Jurkat, Clone E6-1 (cell line): ENCODE measurements at regions not wholly inside any gene's neighbourhood (a gene's known extent, or its start where the extent isn't known, plus 50 kb on each side); places are given as distances from the start of the nearest gene placed in this dataset.
"Not testable (repeated sequence)": the region's sequence is repeated elsewhere in the genome, so short reads cannot be mapped to it uniquely, and the experiment has no call there.

Experiments
- DNase-seq: peaks from one replicate; pipeline ENCODE4 v3.0.0-alpha.2; 2011; ENCODE audit warnings: low read depth, low spot score
- H3K4me3 ChIP-seq: 2 replicates; pipeline ENCODE4 v1.5.1; 2011; ENCODE audit warnings: mild to moderate bottlenecking, low read length, control low read depth, moderate library complexity

DNA sequence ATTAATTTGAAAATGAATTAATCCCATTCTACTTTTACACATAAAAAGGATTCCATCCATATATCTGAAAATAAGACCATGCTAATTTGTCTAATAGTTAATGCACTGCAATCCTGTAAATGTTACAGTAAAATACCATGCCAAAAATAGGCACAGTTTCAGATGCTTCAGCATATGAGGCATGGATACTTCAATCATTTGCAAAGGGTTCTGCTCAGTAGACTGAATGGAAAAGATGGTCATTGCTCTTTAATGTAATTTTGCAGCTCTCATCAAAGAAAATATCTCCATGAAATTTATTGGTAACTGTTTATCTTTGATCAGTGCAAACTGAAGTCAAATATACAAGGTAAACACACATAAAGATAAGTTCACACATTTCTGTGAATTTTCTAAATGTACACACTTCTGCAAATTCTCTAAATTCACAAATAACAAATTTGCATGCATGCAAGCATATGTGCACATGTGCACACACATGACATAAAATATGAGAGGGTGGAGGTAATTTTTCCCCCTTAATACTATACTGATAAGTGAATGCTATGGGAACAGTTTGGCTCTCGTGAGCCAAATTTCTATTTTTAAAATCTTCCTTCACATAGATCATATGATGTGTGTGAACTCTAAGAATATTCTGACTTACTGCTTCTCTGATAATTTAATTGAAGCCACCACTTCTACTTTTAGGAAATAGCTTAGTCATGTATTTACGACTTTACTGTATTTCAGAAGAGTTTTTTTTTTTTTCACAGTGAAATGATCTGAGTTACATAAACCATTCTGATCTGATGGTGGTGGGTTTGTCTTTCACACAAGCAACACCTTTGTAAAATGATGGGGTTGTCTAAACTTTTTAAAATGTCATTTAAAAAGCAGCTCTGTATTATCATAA, 996.8 kb upstream of the CITED2 start:
- no peak overlapping the region for H3K4me3 ChIP-seq
- no peak for DNase-seq

GRCh38 chr6:140370441-140370840, 996.0 kb upstream of the CITED2 start:
- H3K4me3 ChIP-seq = no peak overlapping the region
- no peak for DNase-seq

DNA sequence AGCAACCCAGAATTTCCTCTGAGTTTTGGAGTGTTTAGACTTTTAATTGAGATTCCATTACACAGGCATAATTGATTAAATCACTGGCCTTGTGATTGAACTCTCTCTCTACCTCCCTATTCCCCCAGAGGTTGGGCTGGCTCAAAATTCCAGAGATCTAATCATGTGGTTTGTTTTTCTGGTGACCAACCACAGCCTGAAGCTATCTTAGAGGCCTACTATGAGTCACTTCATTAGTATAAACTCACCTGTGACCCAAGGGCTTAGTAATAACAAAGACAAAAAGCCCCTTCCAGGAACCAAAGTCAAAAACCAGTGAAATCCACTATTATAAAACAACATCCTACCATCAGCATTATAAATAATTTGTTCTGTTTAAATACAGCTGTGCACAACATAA, 992.5 kb upstream of the CITED2 start:
- H3K4me3 ChIP-seq = no peak overlapping the region
- DNase-seq = no peak

DNA sequence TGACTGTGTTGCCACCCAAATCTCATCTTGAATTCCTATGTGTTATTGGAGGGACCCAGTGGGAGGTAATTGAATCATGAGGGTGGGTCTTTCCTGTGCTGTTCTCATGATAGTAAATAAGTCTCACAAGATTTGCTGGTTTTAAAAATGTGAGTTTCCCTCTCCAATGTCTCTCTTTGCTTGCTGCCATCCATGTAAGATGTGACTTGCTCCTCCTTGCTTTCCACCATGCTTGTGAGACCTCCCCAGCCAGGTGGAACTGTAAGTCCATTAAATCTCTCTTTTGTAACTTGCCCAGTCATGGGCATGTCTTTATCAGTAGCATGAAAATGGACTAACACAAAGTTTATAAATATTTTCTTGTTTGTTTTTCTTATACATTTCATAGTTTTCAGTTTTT, 990.5 kb upstream of the CITED2 start:
- no peak overlapping the region for H3K4me3 ChIP-seq
- DNase-seq = no peak

DNA sequence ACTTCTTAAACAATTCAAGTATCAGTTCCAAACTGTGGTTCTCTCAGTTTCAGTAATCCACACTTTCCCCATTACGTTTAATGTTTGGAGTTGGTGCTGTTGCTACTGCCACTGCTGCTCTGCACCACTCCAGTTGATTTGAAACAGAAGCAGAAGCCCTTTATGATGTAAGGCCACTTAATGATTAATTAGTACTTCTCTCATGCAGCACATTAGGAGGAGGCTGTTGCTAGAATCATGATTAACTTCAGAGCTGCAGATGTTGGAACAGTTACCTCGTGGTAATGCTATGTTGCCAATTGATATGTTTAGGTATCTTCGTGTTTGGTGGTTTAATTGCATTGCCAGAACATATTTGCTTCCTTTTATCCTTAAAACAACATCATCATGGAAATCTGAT, 986.2 kb upstream of the CITED2 start:
- DNase-seq = no peak
- H3K4me3 ChIP-seq = no peak overlapping the region

- no peak overlapping the region for H3K4me3 ChIP-seq
- DNase-seq = no peak
Observed at GRCh38 chr6:140355476-140355875, 981.0 kb upstream of the CITED2 start.

DNA sequence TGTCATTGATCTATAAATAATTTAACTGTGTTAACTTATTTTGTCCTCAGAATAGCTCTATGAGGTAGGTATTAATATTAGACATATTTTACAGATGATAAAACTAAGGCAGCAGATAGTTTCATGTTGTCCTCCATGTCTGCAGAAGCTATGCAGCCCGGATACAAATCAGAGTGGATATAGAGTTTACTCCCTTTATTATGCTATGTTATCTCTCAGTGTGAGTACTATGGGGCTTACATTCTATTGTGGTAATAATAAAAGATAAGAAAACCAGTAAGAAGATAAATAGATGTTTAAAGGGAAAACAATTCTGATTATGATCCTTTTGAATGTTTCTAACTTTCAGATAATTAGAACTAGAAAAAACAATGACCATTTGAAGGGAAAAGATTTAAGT, 979.8 kb upstream of the CITED2 start:
- no peak overlapping the region for H3K4me3 ChIP-seq
- DNase-seq = no peak

DNA sequence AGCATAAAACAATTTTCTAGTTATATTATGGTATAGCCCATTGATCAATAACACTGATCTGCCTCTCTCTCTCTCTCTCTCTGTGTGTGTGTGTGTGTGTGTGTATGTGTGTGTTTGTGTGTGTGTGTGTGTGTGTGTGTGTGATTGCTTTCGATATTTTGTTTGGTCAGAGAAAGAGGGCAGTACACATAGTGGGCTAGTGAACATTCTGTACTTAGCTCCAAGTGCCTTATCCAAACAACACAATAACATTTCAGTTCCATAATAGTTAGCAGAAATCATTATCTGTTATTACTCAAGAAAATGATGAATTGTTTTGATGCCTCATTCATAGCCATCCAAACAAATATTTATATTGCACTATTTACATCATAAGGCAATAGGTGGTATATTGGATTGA, 979.1 kb upstream of the CITED2 start:
- no peak for DNase-seq
- H3K4me3 ChIP-seq = no peak overlapping the region

DNA sequence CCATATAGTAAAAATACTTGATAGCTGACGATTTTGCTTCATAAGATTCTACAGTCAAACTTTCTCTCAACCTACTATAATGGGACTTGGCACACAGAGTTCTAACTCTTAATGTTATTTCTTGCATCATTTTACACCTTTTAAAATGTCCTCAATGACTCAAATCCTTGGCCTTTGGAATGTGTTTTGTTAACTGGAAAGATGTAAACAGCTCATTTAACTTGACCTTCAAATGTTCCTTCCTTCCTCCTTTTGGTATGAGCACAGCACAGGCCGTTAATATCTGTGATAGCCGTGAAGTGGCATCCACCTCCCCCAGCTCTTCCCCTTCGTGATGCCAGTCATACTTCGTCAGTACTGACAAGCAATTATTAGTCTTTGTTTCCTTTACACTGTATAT, 972.0 kb upstream of the CITED2 start:
- H3K4me3 ChIP-seq = no peak overlapping the region
- DNase-seq = no peak

GRCh38 chr6:140345935-140346334, 971.5 kb upstream of the CITED2 start:
- no peak overlapping the region for H3K4me3 ChIP-seq

DNA sequence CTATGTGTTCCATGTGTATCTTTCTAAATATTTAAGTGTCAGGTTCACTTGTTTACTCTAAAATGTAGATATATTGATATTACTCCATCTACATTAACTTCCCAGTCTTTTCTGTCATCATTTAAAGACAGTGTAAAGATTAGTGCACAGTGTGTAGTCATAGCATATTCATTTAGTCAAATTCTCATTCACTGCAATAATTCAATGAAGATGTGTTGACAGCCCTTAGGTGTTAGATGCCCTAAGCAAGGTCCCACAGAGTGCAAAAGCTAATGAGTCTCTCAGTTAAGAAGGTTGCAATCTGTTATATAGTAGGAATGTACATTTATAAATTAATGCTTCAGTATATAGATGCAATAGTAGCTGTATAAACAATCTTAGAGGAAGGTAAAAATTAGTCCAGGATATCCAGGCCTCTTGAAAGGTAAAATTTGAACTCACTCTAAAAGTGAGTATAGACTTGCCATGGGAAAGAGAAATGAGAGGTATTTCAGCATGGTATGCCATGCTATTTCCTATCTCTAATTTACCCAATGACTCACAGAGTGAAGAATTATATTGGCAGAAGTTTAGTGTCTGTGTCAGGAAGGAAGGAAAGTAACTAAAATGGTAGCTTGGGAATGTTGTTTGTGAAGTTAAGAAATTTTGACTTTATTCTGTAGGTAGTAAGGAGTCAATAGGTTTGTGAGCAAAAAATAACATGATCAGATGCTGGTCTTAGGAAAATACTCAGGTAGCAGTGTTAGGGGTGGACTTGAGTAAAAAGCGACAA, 969.9 kb upstream of the CITED2 start:
- H3K4me3 ChIP-seq = no peak overlapping the region
- no peak for DNase-seq

More at GRCh38 chr6:140345935-140346334, 971.5 kb upstream of the CITED2 start:
- no peak for DNase-seq

GRCh38 chr6:140343128-140343527, 968.7 kb upstream of the CITED2 start:
- no peak for DNase-seq
- no peak overlapping the region for H3K4me3 ChIP-seq

- DNase-seq = no peak
- no peak overlapping the region for H3K4me3 ChIP-seq
Observed at GRCh38 chr6:140341272-140341671, 966.8 kb upstream of the CITED2 start.

DNA sequence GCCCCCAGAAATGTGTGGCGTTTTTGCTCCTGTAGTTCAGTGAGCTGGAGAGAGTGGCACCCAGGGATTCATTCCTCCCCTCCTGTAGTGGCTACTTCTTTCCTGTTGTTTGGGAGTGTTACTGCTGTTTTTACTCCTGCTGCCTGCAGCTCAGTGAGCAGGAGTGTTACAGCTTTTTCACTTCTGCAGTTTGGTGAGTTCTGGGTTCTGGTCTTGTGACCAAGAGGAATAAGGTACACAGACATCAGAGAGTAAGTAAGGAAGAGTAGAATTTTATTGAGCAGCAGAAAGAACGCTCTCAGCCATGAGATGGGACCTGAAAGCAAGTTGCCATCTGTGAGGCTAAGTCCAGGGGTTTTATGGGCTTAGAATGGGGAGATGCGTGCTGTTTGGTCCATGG, 966.3 kb upstream of the CITED2 start:
- H3K4me3 ChIP-seq = no peak overlapping the region
- DNase-seq = no peak

- H3K4me3 ChIP-seq, DNase-seq: not testable (repeated sequence)
Observed at GRCh38 chr6:140339084-140339483, 964.6 kb upstream of the CITED2 start.

DNA sequence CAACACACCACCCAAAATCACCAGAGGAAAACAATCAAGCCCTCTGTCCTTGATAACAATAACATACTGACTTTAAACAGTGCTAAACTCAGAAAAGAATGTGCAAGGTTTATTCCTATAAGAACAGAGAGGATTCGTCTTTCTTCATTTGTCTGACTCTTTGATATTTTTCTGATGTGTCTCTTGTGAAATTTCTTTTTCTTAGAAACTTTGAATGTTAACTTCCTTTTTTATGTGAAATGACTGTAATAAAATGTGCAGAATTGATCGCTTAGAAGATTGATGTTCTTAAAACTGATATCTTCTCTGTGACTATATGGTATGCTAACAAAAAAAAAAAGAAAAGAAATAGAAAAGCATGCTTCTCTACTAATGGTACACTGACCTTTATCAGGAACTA, 947.4 kb upstream of the CITED2 start:
- H3K4me3 ChIP-seq = no peak overlapping the region
- no peak for DNase-seq

- no peak overlapping the region for H3K4me3 ChIP-seq
- no peak for DNase-seq
Observed at GRCh38 chr6:140320081-140321080, 945.9 kb upstream of the CITED2 start.

GRCh38 chr6:140319209-140319608, 944.8 kb upstream of the CITED2 start:
- no peak for DNase-seq
- H3K4me3 ChIP-seq = no peak overlapping the region

DNA sequence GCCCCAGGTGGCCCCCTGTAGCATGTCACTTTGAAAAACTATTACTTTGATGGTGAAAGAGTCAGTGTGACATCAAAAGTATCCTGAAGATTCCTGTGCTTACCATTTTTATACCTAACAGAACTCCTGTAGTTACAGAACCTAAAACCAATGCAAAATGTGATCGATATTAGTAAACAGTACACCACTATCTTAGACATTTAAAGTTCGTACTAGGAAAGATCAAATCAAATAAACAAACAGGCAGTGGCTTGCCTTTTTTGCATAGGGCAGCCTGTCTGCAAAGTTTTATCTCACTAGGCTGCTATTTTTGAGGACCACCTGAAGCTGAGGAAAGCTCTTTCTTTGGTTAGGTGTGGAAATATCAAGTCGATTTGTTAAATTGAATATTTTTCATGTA, 944.0 kb upstream of the CITED2 start:
- H3K4me3 ChIP-seq = no peak overlapping the region
- DNase-seq = no peak
